IMR-90 (cell line): ENCODE measurements at regions not wholly inside any gene's neighbourhood (a gene's known extent, or its start where the extent isn't known, plus 50 kb on each side); places are given as distances from the start of the nearest gene placed in this dataset.

Source experiments
- ATAC-seq: fragments of 200-7000 bp; cut with Tn5 transposase; 2 replicates; pipeline ENCODE4 v1.9.1; 2020; ENCODE audit warnings: low read depth, mild to moderate bottlenecking, moderate library complexity
- BruUV-seq: library from RNA; stranded (reverse); fragments of 400-500 nt; replicated peaks from 2 replicates; lab custom pipeline; 2021; lab: Mats Ljungman, UMichigan
- CTCF ChIA-PET: fragments of 300-600 bp; formaldehyde crosslinking; extraction: SDS; loops from one replicate; lab custom pipeline; 2021; ENCODE audit warnings: antibody characterized with exemption; lab: Yijun Ruan, JAX
- POLR2A ChIA-PET: fragments of 300-600 bp; sonication (Branson Sonifier 250); formaldehyde crosslinking; loops from one replicate; lab custom pipeline; 2022; ENCODE audit warnings: antibody characterized with exemption; ENCODE audit not compliant: unreplicated experiment; lab: Charles Lee
- DNase-seq: peaks from one replicate; pipeline ENCODE4 v3.0.0; 2013
- H2AFZ ChIP-seq: replicated peaks from 2 replicates; pipeline ENCODE3; 2013; ENCODE audit warnings: low read length, mild to moderate bottlenecking; ENCODE audit not compliant: poor library complexity
- H2AK5ac ChIP-seq: 2 replicates; pipeline ENCODE4 v1.6.1; 2013; ENCODE audit warnings: low read depth, low read length, inconsistent platforms
- H2AK9ac ChIP-seq: replicated peaks from 2 replicates; pipeline ENCODE3; 2013; ENCODE audit warnings: mild to moderate bottlenecking, low read depth, low read length, moderate library complexity; ENCODE audit not compliant: poor library complexity
- H2BK120ac ChIP-seq: 2 replicates; pipeline ENCODE4 v1.6.1; 2013; ENCODE audit warnings: low read depth, low read length, inconsistent platforms
- H2BK15ac ChIP-seq: 3 replicates; pipeline ENCODE4 v1.6.1; 2013; ENCODE audit warnings: low read depth, low read length, inconsistent platforms
- H2BK20ac ChIP-seq: 2 replicates; pipeline ENCODE4 v1.6.1; 2013; ENCODE audit warnings: low read depth, mild to moderate bottlenecking, inconsistent platforms, low read length, moderate library complexity
- H2BK5ac ChIP-seq: 2 replicates; pipeline ENCODE4 v1.6.1; 2013; ENCODE audit warnings: mild to moderate bottlenecking, low read depth, low read length, inconsistent platforms; ENCODE audit not compliant: poor library complexity, severe bottlenecking
- H3K14ac ChIP-seq: replicated peaks from 2 replicates; pipeline ENCODE4 v1.6.1; 2013; ENCODE audit warnings: low read depth, low read length, inconsistent platforms
- H3K18ac ChIP-seq: 2 replicates; pipeline ENCODE4 v1.6.1; 2013; ENCODE audit warnings: low read depth, low read length, control low read depth
- H3K23ac ChIP-seq: 2 replicates; pipeline ENCODE4 v1.6.1; 2013; ENCODE audit warnings: low read depth, low read length, inconsistent platforms
- H3K27ac ChIP-seq: 2 replicates; pipeline ENCODE4 v1.5.1; 2013; ENCODE audit warnings: mild to moderate bottlenecking, control low read depth, low read length; ENCODE audit not compliant: insufficient read depth
- H3K27me3 ChIP-seq: 2 replicates; pipeline ENCODE4 v1.6.1; 2013; ENCODE audit warnings: low read length; ENCODE audit not compliant: control insufficient read depth, insufficient read depth
- H3K36me3 ChIP-seq: 2 replicates; pipeline ENCODE4 v1.6.1; 2013; ENCODE audit warnings: low read length, mixed read lengths; ENCODE audit not compliant: control insufficient read depth, insufficient read depth
- H3K4ac ChIP-seq: 2 replicates; pipeline ENCODE4 v1.6.1; 2013; ENCODE audit warnings: low read depth, low read length, inconsistent platforms
- H3K4me1 ChIP-seq: 2 replicates; pipeline ENCODE4 v1.6.1; 2013; ENCODE audit warnings: low read length, mixed read lengths; ENCODE audit not compliant: control insufficient read depth, insufficient read depth
- H3K4me2 ChIP-seq: 2 replicates; pipeline ENCODE4 v1.6.1; 2013; ENCODE audit warnings: low read depth, mild to moderate bottlenecking, control low read depth, low read length, moderate library complexity
- H3K4me3 ChIP-seq: 2 replicates; pipeline ENCODE4 v1.5.1; 2013; ENCODE audit warnings: low read depth, mild to moderate bottlenecking, control low read depth, low read length, moderate library complexity; ENCODE audit not compliant: insufficient read depth
- H3K56ac ChIP-seq: 2 replicates; pipeline ENCODE4 v1.6.1; 2013; ENCODE audit warnings: low read length, inconsistent platforms; ENCODE audit not compliant: insufficient read depth; ENCODE audit errors: extremely low read depth
- H3K79me1 ChIP-seq, 2 experiments: 2 replicates each; pipeline ENCODE4 v1.6.1; 2013; ENCODE audit warnings: low read length in 2 of 2, inconsistent platforms in 1 of 2, low read depth in 1 of 2
- H3K9ac ChIP-seq: 2 replicates; pipeline ENCODE4 v1.6.1; 2013; ENCODE audit warnings: low read depth, low read length, control low read depth
- H3K9me1 ChIP-seq: 2 replicates; pipeline ENCODE4 v1.6.1; 2013; ENCODE audit warnings: low read length, inconsistent platforms; ENCODE audit not compliant: insufficient read depth
- H3K9me3 ChIP-seq: 2 replicates; pipeline ENCODE4 v1.6.1; 2013; ENCODE audit warnings: low read length; ENCODE audit not compliant: control insufficient read depth, insufficient read depth
- H4K20me1 ChIP-seq: 2 replicates; pipeline ENCODE4 v1.6.1; 2013; ENCODE audit warnings: low read length, inconsistent platforms; ENCODE audit not compliant: insufficient read depth
- H4K5ac ChIP-seq: 2 replicates; pipeline ENCODE4 v1.6.1; 2013; ENCODE audit warnings: mild to moderate bottlenecking, low read depth, low read length, control low read depth
- H4K8ac ChIP-seq, 2 experiments: 2 replicates each; pipeline ENCODE4 v1.6.1; 2013; ENCODE audit warnings: low read depth in 2 of 2, low read length in 2 of 2, control low read depth in 1 of 2, inconsistent platforms in 1 of 2
- H4K91ac ChIP-seq: 2 replicates; pipeline ENCODE4 v1.6.1; 2013; ENCODE audit warnings: low read depth, low read length, inconsistent platforms; ENCODE audit not compliant: insufficient read depth
- BHLHE40 ChIP-seq: fragments of 150-350 bp; IDR thresholded peaks from 2 replicates; pipeline ENCODE4 v1.6.1; 2016; ENCODE audit warnings: mild to moderate bottlenecking, low read depth, low read length
- CEBPB ChIP-seq: IDR thresholded peaks from 2 replicates; pipeline ENCODE4 v1.6.1; 2012; ENCODE audit warnings: low read depth, low read length, improper control_type of control experiment
- CHD1 ChIP-seq: IDR thresholded peaks from 2 replicates; pipeline ENCODE4 v1.6.1; 2012; ENCODE audit warnings: low read depth, low read length, improper control_type of control experiment
- CTCF ChIP-seq: conservative IDR thresholded peaks from 2 replicates; pipeline ENCODE4 v1.5.1; 2012; ENCODE audit warnings: mild to moderate bottlenecking, low read depth, low read length, improper control_type of control experiment
- ELK1 ChIP-seq: fragments of 150-350 bp; IDR thresholded peaks from 2 replicates; pipeline ENCODE4 v1.6.1; 2016; ENCODE audit warnings: low read depth, mild to moderate bottlenecking, low read length, moderate library complexity, borderline replicate concordance
- FOS ChIP-seq: fragments of 150-350 bp; IDR thresholded peaks from 2 replicates; pipeline ENCODE4 v1.6.1; 2016; ENCODE audit warnings: low read depth, low read length
- MAFK ChIP-seq: IDR thresholded peaks from 2 replicates; pipeline ENCODE4 v1.6.1; 2012; ENCODE audit warnings: low read depth, low read length, improper control_type of control experiment
- MAZ ChIP-seq: IDR thresholded peaks from 2 replicates; pipeline ENCODE4 v1.6.1; 2012; ENCODE audit warnings: low read depth, mild to moderate bottlenecking, low read length, improper control_type of control experiment, moderate library complexity, borderline replicate concordance
- MXI1 ChIP-seq: IDR thresholded peaks from 2 replicates; pipeline ENCODE4 v1.6.1; 2012; ENCODE audit warnings: low read depth, mild to moderate bottlenecking, low read length, moderate library complexity, borderline replicate concordance
- NFE2L2 ChIP-seq: fragments of 150-350 bp; IDR thresholded peaks from 2 replicates; pipeline ENCODE4 v1.6.1; 2016; ENCODE audit warnings: low read depth, mild to moderate bottlenecking, low read length
- POLR2A ChIP-seq: IDR thresholded peaks from 2 replicates; pipeline ENCODE4 v1.6.1; 2012; ENCODE audit warnings: mild to moderate bottlenecking, low read depth, low read length
- RAD21 ChIP-seq: IDR thresholded peaks from 2 replicates; pipeline ENCODE4 v1.6.1; 2012; ENCODE audit warnings: low read length, improper control_type of control experiment
- RCOR1 ChIP-seq: IDR thresholded peaks from 2 replicates; pipeline ENCODE4 v1.6.1; 2012; ENCODE audit warnings: mild to moderate bottlenecking, low read length, improper control_type of control experiment; ENCODE audit not compliant: insufficient replicate concordance
- RFX5 ChIP-seq: IDR thresholded peaks from 2 replicates; pipeline ENCODE4 v1.8.0; 2012; ENCODE audit warnings: low read depth, mild to moderate bottlenecking, low read length, moderate library complexity
- SMC3 ChIP-seq: fragments of 150-350 bp; IDR thresholded peaks from 2 replicates; pipeline ENCODE4 v1.6.1; 2016; ENCODE audit warnings: low read depth, mild to moderate bottlenecking, antibody characterized with exemption, low read length, moderate library complexity
- dilution Hi-C: fragments of 300-500 bp; cut with HindIII; formaldehyde crosslinking; loops from one replicate; pipeline ENCODE4 v1.14.3; 2018; ENCODE audit warnings: low sequenced_read_pairs; ENCODE audit not compliant: unreplicated experiment
- in situ Hi-C: fragments of 300-500 bp; cut with MboI; formaldehyde crosslinking; loops from 3 replicates; pipeline ENCODE4 v1.14.3; 2019; ENCODE audit warnings: low sequenced_read_pairs, inconsistent platforms, mixed read lengths
- intact Hi-C: fragments of 100-400 bp; cut with micrococcal nuclease; formaldehyde crosslinking; loops from 2 replicates; pipeline ENCODE4 v1.10.0; 2022
- TF ChIP-seq, protein P1 (sequence below): fragments of 150-350 bp; IDR thresholded peaks from 2 replicates; pipeline ENCODE4 v1.6.1; 2017; ENCODE audit warnings: mild to moderate bottlenecking, antibody characterized with exemption, low read length, low read depth

DNA sequence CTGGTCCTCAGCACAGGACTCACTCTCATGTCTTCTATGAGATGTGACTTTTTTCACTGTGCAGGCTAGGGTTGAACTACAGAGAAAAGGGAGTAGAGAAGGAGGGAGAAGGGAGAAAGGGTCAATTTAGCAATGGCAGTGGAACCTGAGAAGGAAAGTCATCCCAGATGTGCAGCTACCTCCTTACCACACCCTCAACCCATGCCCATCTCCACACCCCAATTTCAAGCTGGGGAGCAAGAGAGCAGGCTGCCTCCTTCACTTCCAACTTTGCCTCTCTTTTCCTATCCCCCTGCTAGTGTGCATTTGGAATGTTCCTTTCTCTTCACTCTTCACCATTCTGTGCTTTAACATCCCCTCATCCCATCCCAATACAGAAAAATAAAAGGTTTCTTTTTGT lies 163.5 kb upstream of the MAP3K1 start:
- Histone ChIP-seq H4K5ac (no peak overlapping the region), H2BK120ac (no peak overlapping the region), H2BK15ac (no peak overlapping the region), H3K4ac (no peak overlapping the region), H2AK9ac (no peak overlapping the region), H2BK20ac (no peak overlapping the region), H2BK5ac (no peak overlapping the region), H4K91ac (no peak overlapping the region), H4K8ac (no peak overlapping the region), H3K27ac (no peak overlapping the region), H3K4me3 (no peak overlapping the region), H3K18ac (no peak overlapping the region), H3K27me3 (peaks cover 16% of the 10 kb centered on the region), H3K79me1 (no peaks in the 10 kb centered on the region), H3K9ac (no peak overlapping the region), H2AK5ac (no peak overlapping the region), H4K20me1 (no peaks in the 10 kb centered on the region), H3K9me3 (no peaks in the 10 kb centered on the region), H3K23ac (no peak overlapping the region), H3K14ac (no peak overlapping the region), H3K4me1 (peaks cover 2% of the 10 kb centered on the region; the same call in 1 of the 2 replicates), H2AFZ (no peak overlapping the region), H3K9me1 (peaks cover 5% of the 10 kb centered on the region; the same call in 1 of the 2 replicates), H3K56ac (no peak overlapping the region), H3K4me2 (no peak overlapping the region), H3K36me3 (no peaks in the 10 kb centered on the region)
- dilution Hi-C loops (no loop called here), in situ Hi-C loops (no loop called here), intact Hi-C loops (no loop called here)
- ChIA-PET POLR2A (no interaction called here), CTCF (no interaction called here)
- no peak for ATAC-seq
- no TSS peak for BruUV-seq
- DNase-seq: no peak
- TF ChIP-seq, protein P1, sequence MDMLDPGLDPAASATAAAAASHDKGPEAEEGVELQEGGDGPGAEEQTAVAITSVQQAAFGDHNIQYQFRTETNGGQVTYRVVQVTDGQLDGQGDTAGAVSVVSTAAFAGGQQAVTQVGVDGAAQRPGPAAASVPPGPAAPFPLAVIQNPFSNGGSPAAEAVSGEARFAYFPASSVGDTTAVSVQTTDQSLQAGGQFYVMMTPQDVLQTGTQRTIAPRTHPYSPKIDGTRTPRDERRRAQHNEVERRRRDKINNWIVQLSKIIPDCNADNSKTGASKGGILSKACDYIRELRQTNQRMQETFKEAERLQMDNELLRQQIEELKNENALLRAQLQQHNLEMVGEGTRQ: no peak
- TF ChIP-seq MXI1: no peak
- TF ChIP-seq ELK1: no peak
- TF ChIP-seq SMC3: no peak
- no peak for TF ChIP-seq NFE2L2
- no peak for TF ChIP-seq MAZ
- TF ChIP-seq POLR2A: no peak
- no peak for TF ChIP-seq MAFK
- no peak for TF ChIP-seq CHD1
- TF ChIP-seq FOS: no peak
- TF ChIP-seq BHLHE40: no peak
- TF ChIP-seq CEBPB: no peak
- no peak for TF ChIP-seq RAD21
- TF ChIP-seq CTCF: no peak
- no peak for TF ChIP-seq RFX5
- no peak for TF ChIP-seq RCOR1
